Astrocyte of the spinal cord (primary cell): ENCODE measurements at regions not wholly inside any gene's neighbourhood (a gene's known extent, or its start where the extent isn't known, plus 50 kb on each side); places are given as distances from the start of the nearest gene placed in this dataset.

Source experiments
- DNase-seq: peaks from one replicate; pipeline ENCODE4 v3.0.0; 2011; ENCODE audit warnings: low read depth, low spot score
- H3K4me3 ChIP-seq: 2 replicates; pipeline ENCODE4 v1.5.1; 2011; ENCODE audit warnings: low read depth, mild to moderate bottlenecking, low read length, moderate library complexity
- in situ Hi-C: cut with HindIII; loops from 2 replicates; pipeline ENCODE4 v1.10.0; 2017; ENCODE audit warnings: low sequenced_read_pairs
- TF ChIP-seq, protein P1 (sequence below): IDR thresholded peaks from 2 replicates; pipeline ENCODE4 v1.5.1; 2012; ENCODE audit warnings: low read depth, mild to moderate bottlenecking, low read length, inconsistent platforms

DNA sequence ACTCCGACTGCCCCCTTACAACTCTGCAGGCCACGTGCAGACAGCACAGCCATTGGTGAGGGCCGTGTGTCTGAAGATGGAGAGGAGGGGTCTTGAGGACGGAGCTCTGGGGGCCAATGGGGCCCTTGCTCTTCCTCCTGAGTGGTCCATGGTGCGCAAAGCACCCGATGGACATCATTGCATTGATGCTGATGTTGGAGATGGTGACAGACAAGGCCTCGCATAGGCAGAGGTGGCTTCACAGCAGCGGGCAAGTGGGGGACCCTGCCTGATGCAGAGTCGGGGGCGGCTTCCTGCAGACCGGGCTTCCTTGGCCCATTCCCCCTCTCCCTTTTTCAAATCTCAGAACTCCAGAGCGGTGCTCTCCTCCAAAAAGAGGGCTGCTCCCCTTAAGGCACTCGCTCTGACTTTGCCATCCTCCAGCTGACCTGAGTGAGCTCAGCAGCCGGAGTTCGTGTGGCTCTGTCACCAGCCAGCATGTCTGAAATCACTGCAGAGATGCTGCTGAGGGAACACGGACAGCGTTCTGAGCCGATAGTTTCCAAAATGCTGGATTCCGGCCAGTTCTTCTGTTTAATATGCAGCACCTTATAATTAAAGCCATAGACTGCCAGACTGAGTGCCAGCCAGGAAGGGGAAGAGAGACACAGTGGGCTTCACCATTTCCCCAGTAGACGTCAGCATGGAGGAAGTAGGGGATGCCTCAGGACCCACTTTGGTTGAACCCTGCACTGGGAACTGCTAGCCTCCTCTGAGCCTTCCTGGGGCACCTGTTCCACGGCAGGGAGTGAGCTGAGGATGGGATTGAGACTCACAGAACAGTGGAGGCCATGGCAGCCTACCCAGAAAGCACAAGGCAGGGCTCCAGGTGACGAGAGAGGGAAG, 278.2 kb downstream of the BRD1 start:
- no peak for DNase-seq
- in situ Hi-C loops, result no loop called here
- TF ChIP-seq, protein P1, sequence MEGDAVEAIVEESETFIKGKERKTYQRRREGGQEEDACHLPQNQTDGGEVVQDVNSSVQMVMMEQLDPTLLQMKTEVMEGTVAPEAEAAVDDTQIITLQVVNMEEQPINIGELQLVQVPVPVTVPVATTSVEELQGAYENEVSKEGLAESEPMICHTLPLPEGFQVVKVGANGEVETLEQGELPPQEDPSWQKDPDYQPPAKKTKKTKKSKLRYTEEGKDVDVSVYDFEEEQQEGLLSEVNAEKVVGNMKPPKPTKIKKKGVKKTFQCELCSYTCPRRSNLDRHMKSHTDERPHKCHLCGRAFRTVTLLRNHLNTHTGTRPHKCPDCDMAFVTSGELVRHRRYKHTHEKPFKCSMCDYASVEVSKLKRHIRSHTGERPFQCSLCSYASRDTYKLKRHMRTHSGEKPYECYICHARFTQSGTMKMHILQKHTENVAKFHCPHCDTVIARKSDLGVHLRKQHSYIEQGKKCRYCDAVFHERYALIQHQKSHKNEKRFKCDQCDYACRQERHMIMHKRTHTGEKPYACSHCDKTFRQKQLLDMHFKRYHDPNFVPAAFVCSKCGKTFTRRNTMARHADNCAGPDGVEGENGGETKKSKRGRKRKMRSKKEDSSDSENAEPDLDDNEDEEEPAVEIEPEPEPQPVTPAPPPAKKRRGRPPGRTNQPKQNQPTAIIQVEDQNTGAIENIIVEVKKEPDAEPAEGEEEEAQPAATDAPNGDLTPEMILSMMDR, result no peak
- H3K4me3 ChIP-seq, result no peak overlapping the region

DNA sequence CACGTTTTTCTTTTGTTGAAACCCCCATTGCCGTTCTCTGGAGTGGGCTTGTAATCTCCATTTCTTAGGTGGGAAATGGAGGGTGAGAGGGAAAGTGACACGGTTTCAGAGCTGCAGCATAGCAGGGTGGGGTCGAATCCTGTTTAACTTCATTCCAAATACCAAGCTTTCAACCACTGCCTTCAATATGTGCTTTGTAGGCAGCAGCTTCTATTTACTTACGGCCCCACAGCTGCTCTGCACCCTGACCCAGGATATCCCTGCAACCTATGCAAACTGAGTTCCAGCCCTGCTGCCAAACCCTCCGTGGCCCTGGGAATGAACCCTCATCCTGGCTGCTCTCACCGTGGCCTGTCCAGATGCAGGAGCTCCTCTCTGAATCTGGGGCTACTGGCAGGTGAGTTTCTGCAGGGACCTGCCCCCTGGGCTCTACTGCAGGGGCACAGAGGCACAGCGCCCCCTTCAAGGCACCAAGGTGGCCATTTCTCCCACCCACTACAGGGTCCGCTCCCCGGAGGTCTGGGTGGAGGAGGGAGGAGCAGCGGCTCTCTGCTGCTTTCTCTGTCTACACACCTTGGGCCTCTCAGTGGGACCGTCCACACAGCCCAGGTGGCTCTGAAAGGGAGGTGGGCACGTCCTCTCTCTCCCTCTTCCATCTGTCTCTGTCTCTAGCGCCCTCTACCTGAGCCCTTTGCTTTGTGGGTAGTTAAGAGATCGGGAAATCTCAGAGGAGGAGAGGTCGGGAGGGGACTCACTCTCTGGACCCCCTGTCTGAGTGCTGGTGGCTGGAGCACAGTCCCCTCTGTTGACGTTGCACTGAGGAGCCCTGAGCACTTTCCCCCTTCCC, 279.1 kb downstream of the BRD1 start:
- no peak overlapping the region for H3K4me3 ChIP-seq
- in situ Hi-C loops, result no loop called here
- DNase-seq, result no peak
- TF ChIP-seq, protein P1, result no peak

DNA sequence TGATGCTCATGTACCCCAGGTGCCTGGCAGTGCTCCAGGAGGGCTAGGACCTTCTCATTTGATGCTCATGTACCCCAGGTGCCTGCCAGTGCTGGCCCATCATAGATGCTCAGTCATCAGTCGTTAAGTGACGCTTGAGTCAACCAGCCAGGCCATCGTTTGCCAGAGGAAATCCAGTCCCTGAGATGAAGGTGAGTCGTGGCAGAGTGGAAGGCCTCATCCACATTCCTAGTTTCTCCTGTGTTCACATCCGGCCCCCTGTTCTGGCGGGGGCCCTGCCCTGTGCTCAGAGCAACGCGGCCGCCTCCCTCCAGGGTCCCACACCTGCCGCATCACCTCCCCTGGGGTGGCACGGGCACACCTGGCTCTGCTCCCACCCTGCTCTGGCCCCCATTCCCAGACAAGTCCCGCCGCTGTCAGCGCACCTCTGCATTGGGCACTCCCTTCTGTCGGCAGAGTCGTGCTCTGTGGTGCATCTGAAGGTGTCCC, 279.9 kb downstream of the BRD1 start:
- no peak overlapping the region for H3K4me3 ChIP-seq
- in situ Hi-C loops, result no loop called here
- DNase-seq, result no peak
- TF ChIP-seq, protein P1, result no peak

DNA sequence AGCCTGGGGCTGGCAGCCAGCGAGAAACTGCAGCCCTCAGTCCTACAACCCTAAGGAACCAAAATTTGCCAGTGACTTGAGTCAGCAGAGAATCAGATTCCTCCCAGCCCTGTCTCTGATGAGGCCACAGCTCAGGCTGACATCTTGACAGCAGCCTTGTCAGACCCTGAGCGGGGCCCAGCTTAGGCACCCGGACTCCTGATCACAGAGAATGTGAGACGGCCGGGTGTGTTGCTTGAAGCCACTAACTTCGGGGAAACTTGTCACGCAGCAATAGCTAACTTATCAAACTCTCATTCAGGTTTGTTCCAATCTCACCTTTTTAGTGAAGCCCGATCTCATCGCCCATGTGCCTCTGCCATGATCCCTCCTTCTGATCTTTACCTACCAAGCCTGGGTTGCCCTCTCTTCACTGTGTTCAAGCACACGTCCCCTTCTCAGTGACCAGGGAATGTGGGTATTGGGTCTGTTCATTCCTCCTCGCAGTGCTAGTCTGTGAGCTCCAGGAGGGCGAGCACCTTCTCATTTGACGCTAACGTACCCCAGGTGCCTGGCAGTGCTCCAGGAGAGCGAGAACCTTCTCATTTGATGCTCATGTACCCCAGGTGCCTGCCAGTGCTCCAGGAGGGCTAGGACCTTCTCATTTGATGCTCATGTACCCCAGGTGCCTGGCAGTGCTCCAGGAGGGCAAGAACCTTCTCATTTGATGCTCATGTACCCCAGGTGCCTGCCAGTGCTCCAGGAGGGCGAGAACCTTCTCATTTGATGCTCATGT, 280.7 kb downstream of the BRD1 start:
- DNase-seq, result no peak
- TF ChIP-seq, protein P1, result no peak
- in situ Hi-C loops, result no loop called here
- H3K4me3 ChIP-seq, result no peak overlapping the region

DNA sequence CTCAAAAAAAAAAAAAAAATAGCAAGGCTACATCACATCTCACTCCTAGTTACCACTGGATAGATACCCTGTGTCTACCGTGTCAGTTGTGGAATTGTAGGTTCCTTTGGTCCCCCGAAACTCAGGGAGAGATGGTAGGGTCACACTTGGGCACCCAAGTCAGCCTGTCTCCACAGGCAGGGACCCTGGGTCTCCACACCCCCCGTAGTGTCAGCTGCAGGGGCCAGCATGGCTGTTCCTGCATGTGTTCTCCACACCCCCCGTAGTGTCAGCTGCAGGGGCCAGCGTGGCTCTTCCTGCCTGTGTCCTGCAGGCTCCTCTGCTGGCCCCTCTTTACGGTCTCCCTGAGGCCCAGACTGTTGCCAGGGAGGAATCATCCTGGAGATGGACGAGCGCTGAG, 282.1 kb downstream of the BRD1 start:
- in situ Hi-C loops, result no loop called here
- TF ChIP-seq, protein P1, result no peak
- DNase-seq, result no peak
- no peak overlapping the region for H3K4me3 ChIP-seq

DNA sequence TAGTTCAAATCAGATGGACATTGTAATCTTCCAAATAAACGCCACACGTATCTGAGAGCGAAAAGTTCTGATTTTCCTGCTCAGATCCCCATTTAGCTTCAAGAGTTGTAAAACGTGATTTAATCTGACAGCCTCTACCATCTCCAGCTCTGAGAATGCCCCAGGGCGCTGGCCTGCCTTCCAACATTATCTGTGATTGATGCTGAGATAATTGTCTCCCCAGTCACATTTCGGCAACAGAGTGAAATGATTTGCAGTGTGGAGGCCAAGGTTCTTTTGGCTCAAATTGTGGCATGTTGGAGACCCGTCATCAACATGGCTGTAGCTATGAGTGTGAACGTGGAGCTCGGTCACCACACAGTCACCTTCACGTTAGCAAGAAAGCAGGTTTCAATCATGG, 283.4 kb downstream of the BRD1 start:
- no peak for DNase-seq
- TF ChIP-seq, protein P1, result no peak
- H3K4me3 ChIP-seq, result no peak overlapping the region
- in situ Hi-C loops, result no loop called here
